NCI-H1105 (cell line): ENCODE measurements at regions not wholly inside any gene's neighbourhood (a gene's known extent, or its start where the extent isn't known, plus 50 kb on each side); places are given as distances from the start of the nearest gene placed in this dataset.

Experiments
- DNase-seq: peaks from one replicate; lab custom pipeline; 2025; lab: John Stamatoyannopoulos, UW

DNA sequence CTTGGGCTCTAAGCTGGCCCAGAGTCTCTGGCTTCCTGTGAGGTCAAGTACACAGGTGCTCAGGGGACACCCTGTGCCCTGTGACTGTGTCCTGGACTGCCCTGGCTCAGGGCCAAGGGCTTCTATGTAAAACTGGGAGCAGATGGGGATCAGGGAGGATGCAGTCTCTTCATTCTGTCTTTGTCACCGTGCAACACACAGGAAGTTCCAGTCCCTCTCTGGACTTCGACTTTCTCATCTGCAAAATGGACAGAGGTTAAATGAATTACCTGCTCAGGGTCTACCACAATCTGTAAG is 61.9 kb upstream of the TLE3 start:
- DNase-seq: no peak

DNA sequence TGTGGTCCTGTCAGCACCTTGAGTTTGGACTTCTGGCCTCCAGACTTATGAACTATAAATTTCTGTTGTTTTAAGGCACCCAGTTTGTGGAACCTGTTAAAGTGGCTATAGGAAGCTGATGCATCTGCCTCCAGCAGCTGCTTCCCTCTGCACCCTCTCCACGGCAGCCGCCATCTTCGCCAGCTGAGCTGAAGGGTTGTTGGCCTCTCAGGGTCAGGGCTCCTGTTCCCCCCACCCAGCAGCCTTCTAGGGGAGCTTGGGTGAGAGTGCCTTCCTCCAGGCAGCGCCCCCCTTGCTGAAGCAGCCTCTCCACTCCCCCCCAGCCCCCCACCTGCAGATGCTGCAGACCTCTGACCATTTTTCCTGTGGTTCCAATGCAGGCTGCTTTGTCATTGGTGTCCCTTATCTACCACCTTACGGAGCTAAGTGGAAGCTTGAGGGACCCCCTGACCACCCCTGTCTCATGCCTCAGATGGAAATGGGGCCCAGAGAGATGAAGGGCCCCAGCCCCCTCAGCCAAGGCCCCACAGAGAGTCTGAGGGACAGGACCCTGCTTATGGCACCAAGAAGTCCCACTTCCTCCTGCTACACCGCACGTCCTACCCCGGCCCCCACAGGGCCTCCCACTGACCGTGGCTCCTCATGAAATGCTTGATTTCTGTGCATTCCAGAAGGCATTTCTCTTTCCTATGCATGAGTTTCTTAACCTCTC is 61.4 kb upstream of the TLE3 start:
- DNase-seq: no peak

DNA sequence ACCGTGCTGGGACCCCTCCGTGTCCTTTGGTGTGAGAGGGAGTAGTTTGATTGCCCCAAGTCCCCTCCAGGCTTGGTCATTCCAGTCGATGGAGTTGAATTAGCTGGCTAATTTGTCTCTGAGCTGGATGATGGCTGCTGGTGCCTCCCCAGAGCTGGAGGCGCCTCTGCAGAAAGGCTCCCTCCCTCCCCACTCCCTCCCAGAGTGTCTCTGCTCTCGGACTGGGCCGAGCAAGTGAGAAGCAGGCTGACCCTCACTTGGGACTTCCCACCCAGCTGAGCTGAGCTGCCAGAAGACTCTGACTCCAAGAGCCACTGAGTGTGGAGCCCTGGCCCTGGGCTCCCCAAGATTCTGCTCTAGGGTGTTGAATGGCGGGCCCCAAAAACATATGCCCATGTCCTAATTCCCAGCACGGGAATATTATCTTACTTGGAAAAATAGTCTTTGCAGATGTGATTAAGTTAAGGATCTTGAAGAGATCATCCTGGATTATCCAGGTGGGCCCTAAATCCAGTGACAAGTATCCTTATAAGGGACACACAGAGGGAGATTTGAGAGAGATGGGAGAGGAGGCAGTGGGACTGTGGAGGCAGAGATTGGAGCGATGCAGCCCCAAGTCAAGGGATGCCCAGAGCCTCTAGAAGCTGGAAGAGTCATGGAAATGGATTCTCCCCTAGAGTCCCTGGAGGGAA is 60.7 kb upstream of the TLE3 start:
- no peak for DNase-seq

DNA sequence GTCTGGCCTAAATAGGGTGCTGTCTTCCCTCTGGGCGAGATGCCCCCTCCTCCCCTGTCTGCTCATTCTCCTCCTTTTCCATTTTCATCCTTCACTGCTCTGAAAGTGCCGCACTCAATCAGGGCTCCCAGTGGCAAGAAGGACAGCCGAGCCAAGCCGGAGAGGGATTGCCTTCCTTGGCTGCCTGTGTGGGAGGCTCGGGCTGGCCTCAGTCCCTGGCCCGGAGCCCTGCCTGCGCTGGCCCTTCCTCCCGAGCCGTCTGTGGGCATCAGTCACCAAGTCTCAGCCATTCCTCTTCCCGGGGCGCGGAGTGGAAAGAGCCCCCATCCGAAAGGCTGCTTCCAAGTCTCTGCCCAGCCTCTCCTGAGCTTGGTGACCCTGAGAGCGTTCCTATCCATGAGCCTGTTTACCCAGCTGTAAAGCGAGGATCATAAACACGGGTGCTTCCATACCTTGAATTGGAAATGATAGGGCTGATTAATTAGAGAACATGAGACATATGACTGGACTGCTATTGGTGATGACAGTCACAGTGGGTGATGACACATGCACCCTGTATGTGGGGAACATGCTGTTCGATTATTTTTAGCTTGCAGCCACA is 59.1 kb upstream of the TLE3 start:
- DNase-seq: no peak

DNA sequence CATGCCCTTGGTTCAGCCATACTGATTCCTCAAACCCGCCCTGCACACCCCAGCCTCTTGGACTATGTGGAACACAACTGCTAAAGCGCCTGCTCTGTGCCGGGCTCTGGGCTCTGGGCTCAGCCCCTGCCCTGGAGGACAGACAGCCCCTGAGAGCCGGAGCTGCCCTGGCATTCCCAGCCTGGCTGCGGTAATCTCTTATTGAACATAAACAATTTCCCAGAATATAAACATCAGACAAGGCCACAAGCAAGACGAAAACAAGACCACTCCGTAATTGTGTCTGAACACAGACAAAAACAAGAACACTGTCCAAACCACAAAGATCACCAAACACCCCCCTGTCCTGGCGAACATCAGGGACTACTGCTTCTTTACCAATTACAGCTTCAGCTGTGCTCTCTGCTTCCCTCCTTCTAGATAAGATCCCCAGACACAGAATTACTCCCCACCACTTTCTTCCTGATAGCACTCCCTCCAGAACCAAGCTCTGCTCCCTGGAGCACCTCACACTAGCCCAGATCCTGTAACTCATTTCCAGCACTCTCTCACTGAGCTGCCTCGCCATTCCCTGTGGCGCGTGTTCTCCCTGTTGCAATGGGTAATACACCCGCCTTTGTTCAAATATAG is 57.1 kb upstream of the TLE3 start:
- DNase-seq: no peak

DNA sequence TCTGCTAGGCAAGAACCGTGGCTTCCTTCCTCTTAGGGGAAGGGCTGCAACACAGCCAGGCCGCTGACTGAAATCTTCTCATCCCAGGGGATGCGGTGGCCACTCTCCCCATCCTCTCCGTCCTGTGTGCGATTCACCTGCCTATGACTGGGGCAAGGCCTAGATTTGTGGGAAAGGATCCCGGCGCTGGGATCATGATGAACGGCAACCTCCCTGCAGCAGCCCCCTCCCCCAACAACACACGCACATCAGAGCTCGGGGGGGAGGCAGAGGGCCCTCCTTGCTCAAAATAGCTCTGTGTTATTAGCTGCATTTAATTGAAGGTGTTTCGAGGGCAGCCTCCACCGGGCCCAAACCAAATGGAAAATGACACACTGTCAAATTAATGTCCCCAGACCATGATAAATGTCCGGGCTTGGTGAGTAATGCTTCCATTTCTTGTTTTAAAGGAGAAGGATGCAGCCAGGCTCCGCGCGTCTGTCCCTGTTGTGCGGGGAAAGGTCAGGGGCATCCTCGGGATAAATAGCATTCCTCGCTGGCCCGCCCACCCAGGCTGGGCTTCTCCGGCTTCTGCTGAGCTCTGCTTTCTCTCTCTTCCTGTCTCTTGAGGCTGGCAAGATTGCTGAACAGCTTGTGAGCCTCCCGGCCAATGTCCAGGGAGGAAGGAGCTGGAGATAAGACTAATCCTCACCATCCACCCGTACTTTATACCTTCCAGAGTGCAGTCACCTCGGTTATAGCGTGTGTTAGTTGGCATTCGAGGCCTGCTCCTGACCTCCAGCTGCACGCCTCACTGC is 56.4 kb upstream of the TLE3 start:
- no peak for DNase-seq

DNA sequence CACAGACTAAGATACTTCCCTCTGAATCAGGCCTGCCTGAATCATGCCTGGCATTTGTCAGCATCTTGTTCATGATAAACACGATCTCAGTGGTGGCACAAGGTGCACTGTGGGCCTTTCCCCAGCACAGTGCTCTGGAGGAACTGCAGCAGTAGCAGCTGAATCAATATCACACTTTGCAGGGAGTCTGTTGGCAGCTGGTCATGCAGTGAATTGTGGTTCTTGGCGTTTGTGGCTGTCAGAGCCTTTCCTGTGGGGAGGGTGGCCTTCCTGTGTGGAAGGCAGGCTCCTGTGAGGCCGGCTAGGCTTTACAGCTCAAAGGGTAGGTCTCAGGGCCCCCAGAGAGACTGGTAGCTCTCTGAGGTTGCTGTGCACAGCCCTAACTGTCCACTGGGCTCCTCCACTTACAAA is 54.4 kb upstream of the TLE3 start:
- DNase-seq: no peak

DNA sequence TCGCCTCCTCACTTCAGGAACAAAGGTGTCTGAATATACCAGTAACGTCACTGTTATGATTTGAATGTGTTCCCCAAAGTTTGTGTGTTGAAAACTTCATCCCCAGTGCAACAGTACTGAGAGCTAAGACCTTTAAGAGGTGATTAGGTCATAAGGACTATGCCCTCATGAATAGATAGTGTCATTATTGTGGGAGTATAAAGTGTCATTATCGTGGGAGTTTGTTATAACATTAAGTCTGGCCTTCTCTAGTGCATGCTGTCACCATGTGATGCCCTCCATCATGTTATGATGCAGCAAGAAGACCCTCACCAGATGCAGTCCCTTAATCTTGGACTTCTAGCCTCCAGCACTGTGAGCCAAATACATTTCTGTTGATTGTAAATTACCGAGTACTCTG is 53.7 kb upstream of the TLE3 start:
- no peak for DNase-seq

DNA sequence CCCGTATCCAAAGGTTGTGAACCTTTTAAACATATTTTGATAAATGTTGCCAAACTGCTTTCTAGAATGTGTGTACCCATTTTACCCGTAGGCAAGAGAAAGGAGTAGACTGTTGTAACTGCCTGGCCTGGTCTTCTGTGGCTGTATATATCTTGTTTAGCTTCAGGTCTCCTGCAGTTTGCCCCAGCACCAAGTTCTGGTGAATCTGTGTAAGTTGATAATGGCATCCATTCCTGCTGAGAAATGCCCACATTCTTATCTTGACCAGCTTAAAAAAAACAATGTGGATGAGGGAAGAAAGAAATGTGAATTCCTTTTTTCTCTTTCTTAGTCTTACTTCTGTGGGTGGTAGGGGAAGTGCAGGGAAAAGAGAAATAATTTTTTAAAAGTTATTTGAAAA is 53.3 kb upstream of the TLE3 start:
- DNase-seq: no peak

DNA sequence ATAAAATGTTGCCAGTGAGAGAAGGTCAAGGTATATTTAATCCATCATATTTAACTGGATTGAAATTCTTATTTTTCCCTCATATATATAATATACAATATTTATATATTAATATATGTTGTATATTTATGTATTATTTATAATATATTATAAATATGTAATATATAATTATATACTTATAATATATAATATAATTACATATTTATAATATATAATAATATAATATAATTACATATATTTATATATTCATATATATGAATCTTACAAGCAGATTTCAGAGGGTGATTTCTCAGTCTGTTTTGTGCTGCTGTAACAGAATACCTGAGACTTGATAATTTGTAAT is 52.7 kb upstream of the TLE3 start:
- DNase-seq: no peak

DNA sequence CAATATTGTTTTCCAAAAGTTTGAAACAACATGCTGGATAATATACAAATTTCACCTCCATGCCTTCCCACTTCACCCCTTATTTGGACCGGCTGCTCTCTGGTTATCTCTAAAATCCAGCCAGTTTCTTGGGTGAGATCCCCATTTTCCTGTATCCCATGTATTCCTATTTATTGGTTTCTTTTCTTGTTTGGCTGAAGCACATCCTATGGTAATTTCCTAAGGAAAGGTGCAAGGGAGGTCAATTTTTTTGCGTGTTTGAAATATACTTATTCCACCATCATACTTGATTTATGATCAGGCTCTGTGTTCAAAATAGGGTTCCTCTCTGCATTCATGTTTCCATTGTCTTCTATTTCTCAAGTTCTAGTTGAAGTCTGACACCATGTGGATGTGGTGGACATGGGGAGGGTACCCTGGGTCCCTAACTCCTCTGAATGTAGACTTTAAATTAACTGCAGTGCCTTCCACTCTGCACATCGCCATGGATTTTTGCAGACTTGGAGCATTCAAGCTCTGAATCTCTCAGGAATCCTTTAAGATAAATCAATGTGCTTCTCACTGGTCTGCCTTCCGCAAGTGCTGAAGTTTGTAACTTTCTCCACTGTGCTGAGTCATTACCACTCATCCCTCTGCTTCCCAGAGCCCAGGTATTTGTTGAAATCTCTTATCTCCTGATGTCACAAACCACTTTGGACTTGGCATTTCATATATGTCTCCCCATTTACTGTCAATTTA is 52.1 kb upstream of the TLE3 start:
- no peak for DNase-seq

DNA sequence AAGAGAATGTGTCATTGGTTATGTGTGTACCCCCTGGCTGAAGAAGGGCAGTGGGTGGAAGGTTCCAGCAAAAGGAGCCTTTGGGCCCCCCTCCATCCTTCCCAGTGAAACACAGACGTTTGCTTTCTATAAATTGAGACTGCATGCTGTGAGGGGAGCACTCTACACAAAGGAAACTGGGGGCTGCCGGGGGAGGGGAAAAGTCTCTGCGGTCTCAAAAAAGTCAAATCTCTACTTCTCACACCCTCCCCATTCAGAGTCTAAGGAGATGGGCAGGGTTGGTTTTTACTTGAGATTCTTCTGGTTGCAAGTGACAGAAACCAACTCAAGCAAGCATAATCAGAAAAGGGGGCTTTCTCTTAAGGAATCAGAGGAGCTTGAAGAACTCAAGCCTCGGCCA is 50.1 kb upstream of the TLE3 start:
- no peak for DNase-seq
